WTC11 (cell line): ENCODE measurements at regions not wholly inside any gene's neighbourhood (a gene's known extent, or its start where the extent isn't known, plus 50 kb on each side); places are given as distances from the start of the nearest gene placed in this dataset.

Source experiments
- ATAC-seq: fragments of 200-7000 bp; cut with Tn5 transposase; 2 replicates; pipeline ENCODE4 v1.10.0; 2021; ENCODE audit warnings: mild to moderate bottlenecking, moderate library complexity
- CTCF ChIA-PET: fragments of 300-600 bp; sonication (Branson Sonifier 250); formaldehyde crosslinking; loops from one replicate; lab custom pipeline; 2021; ENCODE audit warnings: antibody characterized with exemption; lab: Charles Lee
- POLR2A ChIA-PET: fragments of 350-600 bp; sonication (Branson Sonifier 250); formaldehyde crosslinking; loops from one replicate; lab custom pipeline; 2021; ENCODE audit warnings: antibody characterized with exemption; lab: Charles Lee
- DNase-seq: peaks from one replicate; pipeline ENCODE4 v3.0.0; 2021; ENCODE audit warnings: low spot score
- H3K27ac Mint-ChIP-seq: 2 replicates; pipeline ENCODE4 v1.8.0; 2021; ENCODE audit warnings: mixed read lengths
- H3K27me3 Mint-ChIP-seq: 2 replicates; pipeline ENCODE4 v1.8.0; 2021; ENCODE audit warnings: low read depth, mild to moderate bottlenecking, moderate library complexity, mixed read lengths
- H3K36me3 Mint-ChIP-seq: 2 replicates; pipeline ENCODE4 v1.8.0; 2021; ENCODE audit warnings: mixed read lengths
- H3K4me1 Mint-ChIP-seq: 2 replicates; pipeline ENCODE4 v1.8.0; 2022; ENCODE audit warnings: mixed read lengths
- H3K4me3 Mint-ChIP-seq: 2 replicates; pipeline ENCODE4 v1.8.0; 2021; ENCODE audit warnings: mild to moderate bottlenecking, moderate library complexity, mixed read lengths
- H3K9me3 Mint-ChIP-seq: 2 replicates; pipeline ENCODE4 v1.8.0; 2021; ENCODE audit warnings: mixed read lengths
- ARID4B ChIP-seq: sonication (generic); formaldehyde crosslinking; IDR thresholded peaks from 2 replicates; pipeline ENCODE4 v1.8.0; 2023; ENCODE audit warnings: missing genetic modification reagents, mild to moderate bottlenecking, borderline replicate concordance
- ATF6 ChIP-seq: sonication (generic); formaldehyde crosslinking; IDR thresholded peaks from 2 replicates; pipeline ENCODE4 v1.8.1; 2023; ENCODE audit warnings: mild to moderate bottlenecking, missing genetic modification reagents
- CREB1 ChIP-seq: sonication (generic); formaldehyde crosslinking; IDR thresholded peaks from 2 replicates; pipeline ENCODE4 v1.8.0; 2023; ENCODE audit warnings: mild to moderate bottlenecking, missing genetic modification reagents
- ESRRA ChIP-seq: sonication (generic); formaldehyde crosslinking; IDR thresholded peaks from 2 replicates; pipeline ENCODE4 v1.8.1; 2022; ENCODE audit warnings: mild to moderate bottlenecking, missing genetic modification reagents, borderline replicate concordance
- FOXJ3 ChIP-seq: sonication (generic); formaldehyde crosslinking; IDR thresholded peaks from 2 replicates; pipeline ENCODE4 v1.9.0; 2021; ENCODE audit warnings: missing genetic modification reagents, mild to moderate bottlenecking, borderline replicate concordance
- GTF2I ChIP-seq: fragments of 250-450 bp; sonication (Bioruptor Pico); conservative IDR thresholded peaks from 2 replicates; pipeline ENCODE4 v1.4.0; 2021; ENCODE audit warnings: mild to moderate bottlenecking
- JAZF1 ChIP-seq: fragments of 250-450 bp; sonication (Bioruptor Pico); IDR thresholded peaks from 2 replicates; pipeline ENCODE4 v1.9.0; 2021; ENCODE audit warnings: moderate library complexity, mild to moderate bottlenecking, inconsistent platforms
- MAX ChIP-seq: sonication (generic); formaldehyde crosslinking; IDR thresholded peaks from 2 replicates; pipeline ENCODE4 v1.8.0; 2022; ENCODE audit warnings: mild to moderate bottlenecking, missing genetic modification reagents
- RELA ChIP-seq: sonication (generic); formaldehyde crosslinking; IDR thresholded peaks from 2 replicates; pipeline ENCODE4 v1.8.1; 2022; ENCODE audit warnings: missing genetic modification reagents, mild to moderate bottlenecking, borderline replicate concordance
- SP1 ChIP-seq: sonication (generic); formaldehyde crosslinking; conservative IDR thresholded peaks from 2 replicates; pipeline ENCODE4 v1.8.1; 2022; ENCODE audit warnings: missing genetic modification reagents
- TP53 ChIP-seq: sonication (generic); formaldehyde crosslinking; IDR thresholded peaks from 2 replicates; pipeline ENCODE4 v1.8.1; 2023; ENCODE audit warnings: mild to moderate bottlenecking, missing genetic modification reagents
- ZBTB21 ChIP-seq: sonication (generic); formaldehyde crosslinking; IDR thresholded peaks from 2 replicates; pipeline ENCODE4 v1.8.1; 2023; ENCODE audit warnings: mild to moderate bottlenecking, missing genetic modification reagents, borderline replicate concordance
- ZNF263 ChIP-seq: sonication (generic); formaldehyde crosslinking; IDR thresholded peaks from 2 replicates; pipeline ENCODE4 v1.8.1; 2022; ENCODE audit warnings: low read depth, mild to moderate bottlenecking, moderate library complexity, missing genetic modification reagents
- ZNF396 ChIP-seq: fragments of 250-450 bp; sonication (Bioruptor Pico); IDR thresholded peaks from 2 replicates; pipeline ENCODE4 v1.8.0; 2021; ENCODE audit warnings: mild to moderate bottlenecking, moderate library complexity, borderline replicate concordance
- ZNF416 ChIP-seq: fragments of 250-450 bp; sonication (Bioruptor Pico); IDR thresholded peaks from 2 replicates; pipeline ENCODE4 v1.9.0; 2021; ENCODE audit warnings: mild to moderate bottlenecking, inconsistent platforms
- ZNF425 ChIP-seq: fragments of 250-450 bp; sonication (Bioruptor Pico); conservative IDR thresholded peaks from 2 replicates; pipeline ENCODE4 v1.9.0; 2021; ENCODE audit warnings: mild to moderate bottlenecking
- TF ChIP-seq, protein P1 (sequence below): sonication (generic); formaldehyde crosslinking; IDR thresholded peaks from 2 replicates; pipeline ENCODE4 v1.8.1; 2022; ENCODE audit warnings: low read depth, mild to moderate bottlenecking, moderate library complexity, missing genetic modification reagents, borderline replicate concordance
- TF ChIP-seq, protein P2 (sequence below): fragments of 250-450 bp; sonication (Bioruptor Pico); IDR thresholded peaks from 2 replicates; pipeline ENCODE4 v1.9.0; 2021; ENCODE audit warnings: mild to moderate bottlenecking
- TF ChIP-seq, protein P3 (sequence below): fragments of 250-450 bp; sonication (Bioruptor Pico); IDR thresholded peaks from 2 replicates; pipeline ENCODE4 v1.9.0; 2021; ENCODE audit warnings: moderate library complexity, mild to moderate bottlenecking, inconsistent platforms, borderline replicate concordance
- TF ChIP-seq, protein P4 (sequence below): sonication (generic); formaldehyde crosslinking; IDR thresholded peaks from 2 replicates; pipeline ENCODE4 v1.8.0; 2022; ENCODE audit warnings: mild to moderate bottlenecking, missing genetic modification reagents

- ATAC-seq = no peak
- no peak for DNase-seq
- Mint-ChIP-seq H3K27ac (no peak overlapping the region), H3K27me3 (no peaks in the 10 kb centered on the region), H3K4me3 (no peak overlapping the region), H3K36me3 (no peaks in the 10 kb centered on the region), H3K4me1 (peaks cover 41% of the 10 kb centered on the region), H3K9me3 (no peaks in the 10 kb centered on the region)
- ChIA-PET POLR2A (no interaction called here), CTCF (no interaction called here)
- no peak for TF ChIP-seq ZNF425
- no peak for TF ChIP-seq MAX (CRISPR knock-in tag)
- no peak for TF ChIP-seq JAZF1 (CRISPR knock-in tag)
- TF ChIP-seq, protein P1, sequence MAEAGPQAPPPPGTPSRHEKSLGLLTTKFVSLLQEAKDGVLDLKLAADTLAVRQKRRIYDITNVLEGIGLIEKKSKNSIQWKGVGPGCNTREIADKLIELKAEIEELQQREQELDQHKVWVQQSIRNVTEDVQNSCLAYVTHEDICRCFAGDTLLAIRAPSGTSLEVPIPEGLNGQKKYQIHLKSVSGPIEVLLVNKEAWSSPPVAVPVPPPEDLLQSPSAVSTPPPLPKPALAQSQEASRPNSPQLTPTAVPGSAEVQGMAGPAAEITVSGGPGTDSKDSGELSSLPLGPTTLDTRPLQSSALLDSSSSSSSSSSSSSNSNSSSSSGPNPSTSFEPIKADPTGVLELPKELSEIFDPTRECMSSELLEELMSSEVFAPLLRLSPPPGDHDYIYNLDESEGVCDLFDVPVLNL (CRISPR knock-in tag) = no peak
- TF ChIP-seq, protein P2, sequence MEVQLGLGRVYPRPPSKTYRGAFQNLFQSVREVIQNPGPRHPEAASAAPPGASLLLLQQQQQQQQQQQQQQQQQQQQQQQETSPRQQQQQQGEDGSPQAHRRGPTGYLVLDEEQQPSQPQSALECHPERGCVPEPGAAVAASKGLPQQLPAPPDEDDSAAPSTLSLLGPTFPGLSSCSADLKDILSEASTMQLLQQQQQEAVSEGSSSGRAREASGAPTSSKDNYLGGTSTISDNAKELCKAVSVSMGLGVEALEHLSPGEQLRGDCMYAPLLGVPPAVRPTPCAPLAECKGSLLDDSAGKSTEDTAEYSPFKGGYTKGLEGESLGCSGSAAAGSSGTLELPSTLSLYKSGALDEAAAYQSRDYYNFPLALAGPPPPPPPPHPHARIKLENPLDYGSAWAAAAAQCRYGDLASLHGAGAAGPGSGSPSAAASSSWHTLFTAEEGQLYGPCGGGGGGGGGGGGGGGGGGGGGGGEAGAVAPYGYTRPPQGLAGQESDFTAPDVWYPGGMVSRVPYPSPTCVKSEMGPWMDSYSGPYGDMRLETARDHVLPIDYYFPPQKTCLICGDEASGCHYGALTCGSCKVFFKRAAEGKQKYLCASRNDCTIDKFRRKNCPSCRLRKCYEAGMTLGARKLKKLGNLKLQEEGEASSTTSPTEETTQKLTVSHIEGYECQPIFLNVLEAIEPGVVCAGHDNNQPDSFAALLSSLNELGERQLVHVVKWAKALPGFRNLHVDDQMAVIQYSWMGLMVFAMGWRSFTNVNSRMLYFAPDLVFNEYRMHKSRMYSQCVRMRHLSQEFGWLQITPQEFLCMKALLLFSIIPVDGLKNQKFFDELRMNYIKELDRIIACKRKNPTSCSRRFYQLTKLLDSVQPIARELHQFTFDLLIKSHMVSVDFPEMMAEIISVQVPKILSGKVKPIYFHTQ = no peak
- no peak for TF ChIP-seq ZBTB21 (CRISPR knock-in tag)
- TF ChIP-seq ARID4B (CRISPR knock-in tag) = no peak
- no peak for TF ChIP-seq RELA (CRISPR knock-in tag)
- TF ChIP-seq ZNF416 (CRISPR knock-in tag) = no peak
- TF ChIP-seq ESRRA (CRISPR knock-in tag) = no peak
- TF ChIP-seq ZNF263 = no peak
- TF ChIP-seq ATF6 (CRISPR knock-in tag) = no peak
- TF ChIP-seq, protein P3, sequence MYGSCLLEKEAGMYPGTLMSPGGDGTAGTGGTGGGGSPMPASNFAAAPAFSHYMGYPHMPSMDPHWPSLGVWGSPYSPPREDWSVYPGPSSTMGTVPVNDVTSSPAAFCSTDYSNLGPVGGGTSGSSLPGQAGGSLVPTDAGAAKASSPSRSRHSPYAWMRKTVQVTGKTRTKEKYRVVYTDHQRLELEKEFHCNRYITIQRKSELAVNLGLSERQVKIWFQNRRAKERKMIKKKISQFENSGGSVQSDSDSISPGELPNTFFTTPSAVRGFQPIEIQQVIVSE (CRISPR knock-in tag) = no peak
- no peak for TF ChIP-seq ZNF396
- TF ChIP-seq, protein P4, sequence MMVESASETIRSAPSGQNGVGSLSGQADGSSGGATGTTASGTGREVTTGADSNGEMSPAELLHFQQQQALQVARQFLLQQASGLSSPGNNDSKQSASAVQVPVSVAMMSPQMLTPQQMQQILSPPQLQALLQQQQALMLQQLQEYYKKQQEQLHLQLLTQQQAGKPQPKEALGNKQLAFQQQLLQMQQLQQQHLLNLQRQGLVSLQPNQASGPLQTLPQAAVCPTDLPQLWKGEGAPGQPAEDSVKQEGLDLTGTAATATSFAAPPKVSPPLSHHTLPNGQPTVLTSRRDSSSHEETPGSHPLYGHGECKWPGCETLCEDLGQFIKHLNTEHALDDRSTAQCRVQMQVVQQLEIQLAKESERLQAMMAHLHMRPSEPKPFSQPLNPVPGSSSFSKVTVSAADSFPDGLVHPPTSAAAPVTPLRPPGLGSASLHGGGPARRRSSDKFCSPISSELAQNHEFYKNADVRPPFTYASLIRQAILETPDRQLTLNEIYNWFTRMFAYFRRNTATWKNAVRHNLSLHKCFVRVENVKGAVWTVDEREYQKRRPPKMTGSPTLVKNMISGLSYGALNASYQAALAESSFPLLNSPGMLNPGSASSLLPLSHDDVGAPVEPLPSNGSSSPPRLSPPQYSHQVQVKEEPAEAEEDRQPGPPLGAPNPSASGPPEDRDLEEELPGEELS (CRISPR knock-in tag) = no peak
- TF ChIP-seq SP1 (CRISPR knock-in tag) = no peak
- TF ChIP-seq GTF2I (CRISPR knock-in tag) = no peak
- TF ChIP-seq CREB1 = no peak
- no peak for TF ChIP-seq TP53
- no peak for TF ChIP-seq FOXJ3 (CRISPR knock-in tag)
Observed at GRCh38 chr18:54766634-54767033, 61.6 kb upstream of the RAB27B start.
